IPS-20b (cell line): ENCODE measurements at regions not wholly inside any gene's neighbourhood (a gene's known extent, or its start where the extent isn't known, plus 50 kb on each side); places are given as distances from the start of the nearest gene placed in this dataset.
A peak's percentile ranks its signal among the peaks of the same experiment; 100 is the strongest.

Experiments
- H3K27ac ChIP-seq: one replicate; pipeline ENCODE4 v1.5.1; 2013; ENCODE audit warnings: low read length
- H3K27me3 ChIP-seq: 2 replicates; pipeline ENCODE4 v1.6.1; 2013; ENCODE audit warnings: mild to moderate bottlenecking, low read length, inconsistent platforms; ENCODE audit not compliant: insufficient read depth
- H3K36me3 ChIP-seq: 2 replicates; pipeline ENCODE4 v1.6.1; 2013; ENCODE audit warnings: low read depth, mild to moderate bottlenecking, inconsistent platforms, low read length, moderate library complexity; ENCODE audit not compliant: insufficient read depth
- H3K4me1 ChIP-seq: 2 replicates; pipeline ENCODE4 v1.6.1; 2013; ENCODE audit warnings: mild to moderate bottlenecking, control low read depth, inconsistent platforms, low read length, moderate library complexity; ENCODE audit not compliant: insufficient read depth
- H3K4me3 ChIP-seq: 2 replicates; pipeline ENCODE4 v1.5.1; 2013; ENCODE audit warnings: mild to moderate bottlenecking, low read length, inconsistent platforms
- H3K9ac ChIP-seq: 2 replicates; pipeline ENCODE4 v1.6.1; 2013; ENCODE audit warnings: low read depth, mild to moderate bottlenecking, inconsistent platforms, low read length, moderate library complexity
- H3K9me3 ChIP-seq: 2 replicates; pipeline ENCODE4 v1.6.1; 2013; ENCODE audit warnings: mild to moderate bottlenecking, low read depth, low read length, inconsistent platforms; ENCODE audit not compliant: insufficient read depth

DNA sequence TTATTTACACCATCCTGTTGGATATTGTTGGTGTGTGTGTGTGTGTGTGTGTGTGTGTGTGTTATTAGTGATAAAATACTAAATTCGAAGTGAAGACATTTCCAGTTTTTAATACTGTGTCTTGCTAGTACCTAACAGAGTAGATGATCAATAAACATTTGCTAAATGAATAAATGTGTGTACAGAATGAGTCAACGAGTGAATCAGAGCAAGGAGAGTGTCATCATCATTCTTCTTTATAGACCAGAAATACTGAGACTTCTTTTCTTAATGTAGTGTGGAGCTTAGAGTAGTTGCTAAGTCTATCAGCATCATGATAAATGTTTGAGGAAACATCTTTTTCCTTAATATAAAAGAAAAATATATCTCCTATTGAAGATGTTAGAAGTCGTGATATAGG, 169.7 kb upstream of the SATB2 start:
- H3K27me3 ChIP-seq, result no peaks in the 10 kb centered on the region
- H3K9ac ChIP-seq, result no peak overlapping the region
- H3K4me3 ChIP-seq, result no peak overlapping the region
- no peaks in the 10 kb centered on the region for H3K4me1 ChIP-seq
- no peak overlapping the region for H3K27ac ChIP-seq
- no peaks in the 10 kb centered on the region for H3K9me3 ChIP-seq
- H3K36me3 ChIP-seq, result no peaks in the 10 kb centered on the region

DNA sequence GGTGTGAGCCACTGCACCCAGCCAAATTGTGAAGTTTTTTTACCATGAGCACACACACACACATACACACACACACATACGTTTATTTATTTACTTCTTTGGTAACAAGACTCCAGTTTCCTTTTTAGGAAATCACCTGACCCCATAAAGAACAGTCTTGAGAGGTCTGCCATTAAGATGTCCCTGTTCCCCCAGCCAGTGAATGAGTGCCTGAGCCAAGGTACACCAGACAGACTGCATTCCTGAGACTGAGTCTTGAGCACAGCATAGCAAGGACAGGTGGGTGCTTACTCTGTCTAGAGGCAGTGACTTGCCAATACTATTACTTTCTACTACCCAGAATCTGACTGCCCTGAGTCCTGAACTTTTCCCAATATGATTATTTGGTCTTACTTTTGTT, 167.2 kb upstream of the SATB2 start:
- H3K4me3 ChIP-seq, result no peak overlapping the region
- no peaks in the 10 kb centered on the region for H3K27me3 ChIP-seq
- H3K9ac ChIP-seq, result no peak overlapping the region
- H3K9me3 ChIP-seq, result no peaks in the 10 kb centered on the region
- H3K4me1 ChIP-seq, result no peaks in the 10 kb centered on the region
- no peak overlapping the region for H3K27ac ChIP-seq
- no peaks in the 10 kb centered on the region for H3K36me3 ChIP-seq

DNA sequence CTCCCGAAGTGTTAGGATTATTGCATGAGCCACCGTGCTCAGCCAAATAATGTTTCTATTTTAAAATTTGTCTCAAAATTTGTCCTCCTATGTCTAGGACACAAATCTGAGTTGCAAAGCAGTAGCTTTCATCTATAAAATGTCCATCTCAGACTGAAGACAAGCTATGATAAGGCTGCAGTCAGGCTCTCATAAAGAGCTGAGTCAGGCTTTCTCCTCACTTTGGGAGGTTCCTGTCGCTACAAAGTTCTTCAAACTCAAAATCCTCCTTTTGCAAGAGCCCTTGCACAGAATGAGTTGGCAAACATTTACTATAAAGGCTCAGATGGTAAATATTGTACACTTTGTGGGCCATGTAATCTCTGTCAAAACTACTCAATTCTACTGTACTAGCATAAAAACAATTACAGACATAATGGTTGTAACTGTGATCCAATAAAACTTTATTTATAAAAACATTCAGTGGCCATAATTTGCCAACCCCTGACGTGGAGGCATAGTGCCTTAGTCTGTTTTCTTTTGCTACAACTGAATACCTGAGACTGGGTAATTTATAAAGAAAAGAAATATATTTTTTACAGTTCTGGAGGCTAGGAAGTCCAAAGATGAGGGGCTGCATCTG, 154.9 kb upstream of the SATB2 start:
- Histone ChIP-seq H3K4me1 (no peaks in the 10 kb centered on the region), H3K27me3 (no peaks in the 10 kb centered on the region), H3K9ac (no peak overlapping the region), H3K9me3 (no peaks in the 10 kb centered on the region), H3K4me3 (no peak overlapping the region), H3K36me3 (no peaks in the 10 kb centered on the region), H3K27ac (no peak overlapping the region)

DNA sequence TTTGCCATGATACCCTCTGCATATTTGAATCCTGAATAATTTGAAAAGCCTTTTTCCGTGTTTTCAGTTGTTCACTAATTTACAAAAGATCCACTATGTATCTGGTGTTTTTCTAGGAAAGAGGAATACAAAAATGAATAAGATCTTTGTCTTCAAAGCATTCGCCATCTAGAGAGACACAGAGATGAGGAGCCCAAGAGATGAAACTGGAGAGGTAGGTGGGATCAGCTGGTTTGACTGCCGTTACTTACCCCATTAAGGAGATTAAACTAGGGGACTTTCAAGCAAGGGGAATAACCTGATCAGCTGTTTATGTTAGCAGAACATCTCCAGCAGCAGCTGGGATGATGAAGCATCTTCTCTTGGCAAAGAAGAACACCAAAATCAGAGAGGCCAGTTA, 150.2 kb upstream of the SATB2 start:
- Histone ChIP-seq H3K9me3 (no peaks in the 10 kb centered on the region), H3K36me3 (no peaks in the 10 kb centered on the region), H3K4me3 (no peak overlapping the region), H3K27me3 (peaks cover 20% of the 10 kb centered on the region), H3K4me1 (no peaks in the 10 kb centered on the region), H3K27ac (no peak overlapping the region), H3K9ac (no peak overlapping the region)

DNA sequence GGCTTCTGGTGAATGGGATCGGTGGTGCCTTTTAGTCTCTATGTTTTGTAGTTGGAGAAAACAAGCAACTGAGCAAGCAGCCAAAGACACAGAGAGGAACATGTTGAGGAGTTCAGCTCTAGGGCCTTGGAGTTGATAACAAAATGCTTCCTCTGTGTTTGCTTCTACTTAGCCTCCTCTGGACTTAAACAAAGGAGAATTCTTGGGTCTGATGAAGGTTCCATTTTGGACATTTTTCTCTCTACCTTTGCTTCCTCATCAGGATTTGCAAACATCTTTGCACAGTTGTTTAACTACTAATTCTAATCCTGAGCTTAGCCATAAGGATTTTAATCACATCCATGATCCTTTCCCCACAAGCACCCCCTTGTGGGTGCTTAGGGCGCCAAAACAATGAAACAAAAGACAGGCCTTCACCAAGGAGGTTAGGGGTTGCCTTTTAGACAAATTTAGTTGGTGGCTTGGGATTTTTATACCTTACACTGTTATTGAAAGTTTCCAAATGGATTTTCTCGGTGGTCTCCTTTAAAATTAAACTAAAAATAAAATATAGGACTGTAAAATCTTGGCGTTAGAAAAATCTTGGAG, 148.5 kb upstream of the SATB2 start:
- no peaks in the 10 kb centered on the region for H3K4me1 ChIP-seq
- no peak overlapping the region for H3K9ac ChIP-seq
- no peak overlapping the region for H3K27ac ChIP-seq
- no peaks in the 10 kb centered on the region for H3K36me3 ChIP-seq
- no peaks in the 10 kb centered on the region for H3K9me3 ChIP-seq
- peaks cover 26% of the 10 kb centered on the region for H3K27me3 ChIP-seq
- H3K4me3 ChIP-seq, result no peak overlapping the region

DNA sequence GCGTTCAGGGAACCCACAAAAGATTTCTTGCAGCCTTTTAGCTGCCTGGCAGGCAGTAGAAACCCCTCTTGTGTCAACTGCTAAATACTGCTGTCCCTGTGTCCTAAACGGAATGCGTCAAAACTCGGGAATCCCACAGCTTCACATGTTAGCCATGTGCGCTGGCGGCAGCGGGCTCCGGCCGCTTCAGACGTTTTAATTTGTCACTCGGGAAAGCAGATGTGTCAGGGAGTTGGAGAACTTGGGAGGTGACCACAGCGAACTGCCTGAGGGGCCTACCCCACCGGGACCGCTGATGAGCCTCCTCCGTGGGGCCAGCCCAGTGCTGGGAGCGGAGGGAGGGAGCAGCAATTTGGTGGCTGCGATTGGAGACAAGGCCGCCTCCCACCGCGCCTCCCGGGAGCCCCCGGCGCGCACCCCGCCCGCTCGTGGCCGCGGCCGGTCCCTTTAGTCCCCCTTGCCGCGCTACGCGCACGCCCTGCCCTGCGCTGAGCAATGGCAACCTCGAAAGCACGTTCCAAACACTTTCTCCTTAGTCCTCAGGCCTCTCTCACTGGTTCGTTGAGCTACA, 146.1 kb upstream of the SATB2 start:
- Histone ChIP-seq H3K27ac (no peak overlapping the region), H3K36me3 (no peaks in the 10 kb centered on the region), H3K4me1 (no peaks in the 10 kb centered on the region), H3K27me3 (peaks cover 26% of the 10 kb centered on the region), H3K4me3 (peak overlapping the region; percentile 58; the same call in 1 of the 2 replicates), H3K9me3 (no peaks in the 10 kb centered on the region), H3K9ac (no peak overlapping the region)

DNA sequence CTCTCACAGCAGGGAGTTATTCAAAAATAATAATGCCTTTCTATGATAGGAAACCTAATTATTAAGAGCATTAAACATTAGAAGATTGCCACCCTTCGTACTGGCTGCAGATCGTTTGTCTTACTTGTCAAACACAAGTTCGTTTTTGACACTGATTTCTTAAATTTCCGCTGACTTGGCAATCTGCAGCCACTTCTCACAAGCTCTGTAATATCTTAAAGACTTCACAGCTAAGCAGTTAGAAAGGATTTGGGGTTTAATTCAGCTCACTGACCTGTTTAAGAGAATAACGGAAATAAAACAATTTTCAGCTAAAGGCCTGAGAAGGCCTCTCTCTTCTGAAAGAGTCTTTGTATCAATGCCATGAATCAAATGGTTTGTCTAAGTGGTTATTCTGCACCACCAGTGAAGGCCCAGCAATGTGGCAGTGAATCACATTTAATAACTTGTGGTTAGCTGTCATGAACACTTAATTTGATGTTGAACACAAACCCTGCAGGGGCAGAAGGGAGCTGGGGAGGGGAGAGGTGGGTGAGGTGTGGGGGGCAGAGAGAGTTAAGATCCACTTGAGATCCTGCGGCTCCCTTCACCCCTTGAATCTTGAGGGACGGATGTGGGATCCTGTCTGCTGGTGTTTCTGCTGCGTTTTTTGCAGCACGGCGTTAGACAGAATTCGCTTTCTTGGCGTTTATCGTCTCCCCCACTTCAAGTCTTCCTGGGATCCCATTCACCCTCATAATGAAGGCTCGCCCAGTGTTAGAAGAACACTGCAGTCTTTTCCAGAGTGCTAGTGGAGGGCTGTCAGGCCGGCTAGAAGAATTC, 145.4 kb upstream of the SATB2 start:
- Histone ChIP-seq H3K4me3 (peak overlapping the region; percentile 58; the same call in 1 of the 2 replicates), H3K36me3 (no peaks in the 10 kb centered on the region), H3K4me1 (no peaks in the 10 kb centered on the region), H3K27me3 (peaks cover 26% of the 10 kb centered on the region), H3K9ac (no peak overlapping the region), H3K27ac (no peak overlapping the region), H3K9me3 (no peaks in the 10 kb centered on the region)

DNA sequence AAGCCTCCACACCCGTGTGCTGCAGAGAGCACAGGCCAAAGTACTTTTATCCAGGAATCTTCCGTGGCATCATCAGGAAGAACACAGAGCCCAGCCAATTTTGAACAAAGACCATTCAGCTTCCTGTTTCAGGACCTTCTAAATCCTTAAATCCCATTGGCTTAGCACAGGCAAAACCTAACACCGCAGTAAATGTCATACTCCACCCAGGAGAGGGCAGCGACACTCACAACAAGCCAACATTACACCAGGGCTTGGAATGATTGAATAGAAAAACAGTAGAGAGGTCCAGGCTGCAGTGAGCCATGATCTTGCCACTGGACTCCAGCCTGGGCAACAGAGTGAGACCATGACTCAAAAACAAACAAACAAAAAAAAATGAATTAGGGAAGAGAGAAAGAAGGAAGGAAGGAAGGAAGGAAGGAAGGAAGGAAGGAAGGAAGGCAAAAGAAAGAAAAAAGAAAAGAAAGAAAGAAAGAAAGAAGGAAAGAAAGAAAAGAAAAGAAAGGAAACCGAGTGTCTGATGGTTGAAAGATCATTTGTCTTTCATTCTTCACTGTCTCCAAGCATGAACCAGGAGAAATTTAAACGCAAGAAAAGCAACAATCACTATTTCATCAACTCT, 144.6 kb upstream of the SATB2 start:
- H3K4me3 ChIP-seq, result no peak overlapping the region
- H3K9me3 ChIP-seq, result no peaks in the 10 kb centered on the region
- no peaks in the 10 kb centered on the region for H3K4me1 ChIP-seq
- H3K27ac ChIP-seq, result no peak overlapping the region
- H3K9ac ChIP-seq, result no peak overlapping the region
- no peaks in the 10 kb centered on the region for H3K36me3 ChIP-seq
- peaks cover 26% of the 10 kb centered on the region for H3K27me3 ChIP-seq

DNA sequence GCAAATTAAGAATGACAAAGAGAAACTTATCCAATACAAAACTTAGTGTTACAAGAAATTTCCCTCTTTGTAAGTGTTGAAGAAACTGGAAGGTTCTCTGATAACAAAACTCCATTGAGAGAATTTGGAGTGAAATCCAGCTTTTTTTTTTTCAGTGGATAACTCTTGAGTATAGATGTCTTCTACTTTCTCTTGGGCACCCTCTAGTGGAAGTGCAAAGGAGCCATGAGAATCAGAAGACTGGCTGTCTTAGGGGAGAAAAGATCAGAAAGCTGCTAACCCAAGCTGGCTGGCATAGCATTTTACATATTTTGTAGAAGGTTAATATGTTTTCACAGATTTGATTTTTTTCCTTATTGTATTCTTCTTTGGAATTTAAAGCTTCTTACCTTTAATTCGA, 138.8 kb upstream of the SATB2 start:
- H3K9me3 ChIP-seq, result no peaks in the 10 kb centered on the region
- no peak overlapping the region for H3K27ac ChIP-seq
- H3K9ac ChIP-seq, result no peak overlapping the region
- H3K27me3 ChIP-seq, result no peaks in the 10 kb centered on the region
- no peak overlapping the region for H3K4me3 ChIP-seq
- H3K4me1 ChIP-seq, result no peaks in the 10 kb centered on the region
- no peaks in the 10 kb centered on the region for H3K36me3 ChIP-seq

DNA sequence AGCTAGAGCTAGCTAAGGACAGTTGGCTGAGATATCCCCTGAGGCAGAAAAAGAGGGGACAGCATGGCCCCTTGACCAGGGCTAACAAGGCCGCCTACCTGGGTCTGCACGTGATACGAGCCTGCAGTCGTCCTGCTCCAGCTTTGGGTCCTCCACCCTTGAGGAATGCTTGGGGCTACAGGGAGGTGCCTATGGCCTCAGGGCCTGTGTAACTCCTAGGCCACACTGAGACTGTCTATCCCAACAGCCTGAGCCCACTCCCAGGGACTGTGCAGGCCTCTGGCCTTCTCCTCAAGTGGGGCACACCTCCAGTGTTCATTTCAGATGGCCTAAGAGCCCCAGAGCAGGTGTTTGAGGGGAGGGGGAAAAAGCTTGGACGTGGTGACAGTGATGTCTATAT, 136.7 kb upstream of the SATB2 start:
- Histone ChIP-seq H3K27me3 (no peaks in the 10 kb centered on the region), H3K27ac (no peak overlapping the region), H3K36me3 (no peaks in the 10 kb centered on the region), H3K9me3 (no peaks in the 10 kb centered on the region), H3K4me3 (no peak overlapping the region), H3K4me1 (peaks cover 2% of the 10 kb centered on the region; the same call in 1 of the 2 replicates), H3K9ac (no peak overlapping the region)

DNA sequence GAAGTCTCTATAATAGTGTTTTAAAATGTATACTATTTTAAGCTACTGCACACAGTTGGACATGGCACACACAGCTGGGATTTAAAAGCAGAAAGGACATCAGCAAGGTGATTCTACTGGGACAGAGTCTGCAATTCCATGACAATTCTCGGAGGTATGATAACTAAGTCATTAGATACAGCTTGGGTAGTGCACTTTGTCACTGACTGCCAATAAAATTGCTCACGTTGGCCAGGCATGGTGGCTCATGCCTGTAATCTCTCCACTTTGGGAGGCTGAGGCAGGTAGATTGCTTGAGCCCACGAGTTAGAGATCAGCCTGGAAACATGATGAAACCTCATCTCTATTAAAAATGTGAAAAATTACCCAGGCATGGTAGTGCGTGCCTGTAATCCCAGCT, 134.1 kb upstream of the SATB2 start:
- H3K27ac ChIP-seq, result no peak overlapping the region
- peaks cover 6% of the 10 kb centered on the region; the same call in 1 of the 2 replicates for H3K4me1 ChIP-seq
- H3K4me3 ChIP-seq, result no peak overlapping the region
- no peak overlapping the region for H3K9ac ChIP-seq
- no peaks in the 10 kb centered on the region for H3K9me3 ChIP-seq
- no peaks in the 10 kb centered on the region for H3K27me3 ChIP-seq
- H3K36me3 ChIP-seq, result no peaks in the 10 kb centered on the region
